HEK293 (cell line): ENCODE measurements at regions not wholly inside any gene's neighbourhood (a gene's known extent, or its start where the extent isn't known, plus 50 kb on each side); places are given as distances from the start of the nearest gene placed in this dataset.

Experiments used
- GLI4 ChIP-seq: fragments of 450-650 bp; formaldehyde crosslinking; IDR thresholded peaks from 2 replicates; pipeline ENCODE4 v1.5.1; 2016; ENCODE audit warnings: missing biosample characterization, missing genetic modification characterization
- HOXA7 ChIP-seq: sonication (generic); formaldehyde crosslinking; IDR thresholded peaks from 2 replicates; pipeline ENCODE4 v1.8.1; 2022; ENCODE audit warnings: missing genetic modification reagents, borderline replicate concordance
- ZEB2 ChIP-seq: fragments of 450-650 bp; formaldehyde crosslinking; IDR thresholded peaks from 2 replicates; pipeline ENCODE4 v1.5.1; 2016; ENCODE audit warnings: missing biosample characterization, missing genetic modification characterization
- ZFP3 ChIP-seq: fragments of 450-650 bp; formaldehyde crosslinking; IDR thresholded peaks from 2 replicates; pipeline ENCODE4 v1.5.1; 2016; ENCODE audit warnings: low read depth, missing biosample characterization, missing genetic modification characterization
- TF ChIP-seq, protein P1 (sequence below): fragments of 450-650 bp; formaldehyde crosslinking; IDR thresholded peaks from 2 replicates; pipeline ENCODE4 v1.5.1; 2016; ENCODE audit warnings: missing biosample characterization, missing genetic modification characterization
- TF ChIP-seq, protein P2 (sequence below): fragments of 450-650 bp; formaldehyde crosslinking; IDR thresholded peaks from 2 replicates; pipeline ENCODE4 v1.5.1; 2016; ENCODE audit warnings: missing biosample characterization, missing genetic modification characterization
- TF ChIP-seq, protein P3 (sequence below): fragments of 450-650 bp; formaldehyde crosslinking; IDR thresholded peaks from 2 replicates; pipeline ENCODE4 v1.5.1; 2016; ENCODE audit warnings: missing biosample characterization, missing genetic modification characterization
- TF ChIP-seq, protein P4 (sequence below): fragments of 450-650 bp; IDR thresholded peaks from 2 replicates; pipeline ENCODE4 v1.5.1; 2018; ENCODE audit warnings: missing biosample characterization, mild to moderate bottlenecking, missing genetic modification characterization
- TF ChIP-seq, protein P5 (sequence below): fragments of 450-650 bp; formaldehyde crosslinking; IDR thresholded peaks from 2 replicates; pipeline ENCODE4 v1.5.1; 2016; ENCODE audit warnings: missing biosample characterization, missing genetic modification characterization

DNA sequence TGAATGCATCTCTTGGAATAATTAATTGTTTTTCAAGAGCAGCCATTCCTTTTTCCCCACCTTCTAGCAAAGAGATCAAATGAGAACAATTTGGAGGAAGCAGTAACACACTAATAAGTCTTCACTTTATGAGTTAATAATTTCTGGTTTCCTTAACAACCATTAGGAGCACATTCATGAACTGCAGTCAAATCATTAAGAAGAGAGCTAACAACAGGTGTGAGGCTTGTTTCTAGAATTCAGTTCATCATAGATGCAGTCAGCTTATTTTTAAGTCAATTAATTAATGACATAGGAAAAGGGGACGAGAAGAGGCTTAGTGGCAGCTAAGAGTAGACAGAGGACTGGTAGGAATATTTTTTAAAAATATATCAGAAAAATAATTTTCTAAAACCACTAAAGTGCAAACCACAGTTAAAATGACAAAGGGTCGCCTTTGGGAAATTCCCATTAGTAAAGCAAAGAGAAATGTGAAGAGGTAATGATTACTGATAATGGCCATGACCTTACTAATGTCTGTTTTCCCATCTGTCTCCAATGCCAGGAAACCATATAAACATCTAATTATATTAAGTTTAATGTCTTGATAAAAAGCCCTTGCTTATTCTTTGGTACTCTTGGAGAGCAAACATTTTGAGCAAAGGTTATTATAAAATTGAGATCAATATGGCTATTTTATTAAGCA is 184.2 kb downstream of the KCNJ2 start:
- TF ChIP-seq ZEB2 (tag by site-specific recombination) = no peak
- TF ChIP-seq, protein P1, sequence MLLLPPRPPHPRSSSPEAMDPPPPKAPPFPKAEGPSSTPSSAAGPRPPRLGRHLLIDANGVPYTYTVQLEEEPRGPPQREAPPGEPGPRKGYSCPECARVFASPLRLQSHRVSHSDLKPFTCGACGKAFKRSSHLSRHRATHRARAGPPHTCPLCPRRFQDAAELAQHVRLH (tag by site-specific recombination) = no peak
- TF ChIP-seq, protein P2, sequence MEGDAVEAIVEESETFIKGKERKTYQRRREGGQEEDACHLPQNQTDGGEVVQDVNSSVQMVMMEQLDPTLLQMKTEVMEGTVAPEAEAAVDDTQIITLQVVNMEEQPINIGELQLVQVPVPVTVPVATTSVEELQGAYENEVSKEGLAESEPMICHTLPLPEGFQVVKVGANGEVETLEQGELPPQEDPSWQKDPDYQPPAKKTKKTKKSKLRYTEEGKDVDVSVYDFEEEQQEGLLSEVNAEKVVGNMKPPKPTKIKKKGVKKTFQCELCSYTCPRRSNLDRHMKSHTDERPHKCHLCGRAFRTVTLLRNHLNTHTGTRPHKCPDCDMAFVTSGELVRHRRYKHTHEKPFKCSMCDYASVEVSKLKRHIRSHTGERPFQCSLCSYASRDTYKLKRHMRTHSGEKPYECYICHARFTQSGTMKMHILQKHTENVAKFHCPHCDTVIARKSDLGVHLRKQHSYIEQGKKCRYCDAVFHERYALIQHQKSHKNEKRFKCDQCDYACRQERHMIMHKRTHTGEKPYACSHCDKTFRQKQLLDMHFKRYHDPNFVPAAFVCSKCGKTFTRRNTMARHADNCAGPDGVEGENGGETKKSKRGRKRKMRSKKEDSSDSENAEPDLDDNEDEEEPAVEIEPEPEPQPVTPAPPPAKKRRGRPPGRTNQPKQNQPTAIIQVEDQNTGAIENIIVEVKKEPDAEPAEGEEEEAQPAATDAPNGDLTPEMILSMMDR = no peak
- TF ChIP-seq, protein P3, sequence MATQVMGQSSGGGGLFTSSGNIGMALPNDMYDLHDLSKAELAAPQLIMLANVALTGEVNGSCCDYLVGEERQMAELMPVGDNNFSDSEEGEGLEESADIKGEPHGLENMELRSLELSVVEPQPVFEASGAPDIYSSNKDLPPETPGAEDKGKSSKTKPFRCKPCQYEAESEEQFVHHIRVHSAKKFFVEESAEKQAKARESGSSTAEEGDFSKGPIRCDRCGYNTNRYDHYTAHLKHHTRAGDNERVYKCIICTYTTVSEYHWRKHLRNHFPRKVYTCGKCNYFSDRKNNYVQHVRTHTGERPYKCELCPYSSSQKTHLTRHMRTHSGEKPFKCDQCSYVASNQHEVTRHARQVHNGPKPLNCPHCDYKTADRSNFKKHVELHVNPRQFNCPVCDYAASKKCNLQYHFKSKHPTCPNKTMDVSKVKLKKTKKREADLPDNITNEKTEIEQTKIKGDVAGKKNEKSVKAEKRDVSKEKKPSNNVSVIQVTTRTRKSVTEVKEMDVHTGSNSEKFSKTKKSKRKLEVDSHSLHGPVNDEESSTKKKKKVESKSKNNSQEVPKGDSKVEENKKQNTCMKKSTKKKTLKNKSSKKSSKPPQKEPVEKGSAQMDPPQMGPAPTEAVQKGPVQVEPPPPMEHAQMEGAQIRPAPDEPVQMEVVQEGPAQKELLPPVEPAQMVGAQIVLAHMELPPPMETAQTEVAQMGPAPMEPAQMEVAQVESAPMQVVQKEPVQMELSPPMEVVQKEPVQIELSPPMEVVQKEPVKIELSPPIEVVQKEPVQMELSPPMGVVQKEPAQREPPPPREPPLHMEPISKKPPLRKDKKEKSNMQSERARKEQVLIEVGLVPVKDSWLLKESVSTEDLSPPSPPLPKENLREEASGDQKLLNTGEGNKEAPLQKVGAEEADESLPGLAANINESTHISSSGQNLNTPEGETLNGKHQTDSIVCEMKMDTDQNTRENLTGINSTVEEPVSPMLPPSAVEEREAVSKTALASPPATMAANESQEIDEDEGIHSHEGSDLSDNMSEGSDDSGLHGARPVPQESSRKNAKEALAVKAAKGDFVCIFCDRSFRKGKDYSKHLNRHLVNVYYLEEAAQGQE (tag by site-specific recombination) = no peak
- TF ChIP-seq GLI4 (tag by site-specific recombination) = no peak
- TF ChIP-seq, protein P4, sequence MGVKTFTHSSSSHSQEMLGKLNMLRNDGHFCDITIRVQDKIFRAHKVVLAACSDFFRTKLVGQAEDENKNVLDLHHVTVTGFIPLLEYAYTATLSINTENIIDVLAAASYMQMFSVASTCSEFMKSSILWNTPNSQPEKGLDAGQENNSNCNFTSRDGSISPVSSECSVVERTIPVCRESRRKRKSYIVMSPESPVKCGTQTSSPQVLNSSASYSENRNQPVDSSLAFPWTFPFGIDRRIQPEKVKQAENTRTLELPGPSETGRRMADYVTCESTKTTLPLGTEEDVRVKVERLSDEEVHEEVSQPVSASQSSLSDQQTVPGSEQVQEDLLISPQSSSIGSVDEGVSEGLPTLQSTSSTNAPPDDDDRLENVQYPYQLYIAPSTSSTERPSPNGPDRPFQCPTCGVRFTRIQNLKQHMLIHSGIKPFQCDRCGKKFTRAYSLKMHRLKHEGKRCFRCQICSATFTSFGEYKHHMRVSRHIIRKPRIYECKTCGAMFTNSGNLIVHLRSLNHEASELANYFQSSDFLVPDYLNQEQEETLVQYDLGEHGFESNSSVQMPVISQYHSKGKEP = no peak
- TF ChIP-seq ZFP3 (tag by site-specific recombination) = no peak
- TF ChIP-seq, protein P5, sequence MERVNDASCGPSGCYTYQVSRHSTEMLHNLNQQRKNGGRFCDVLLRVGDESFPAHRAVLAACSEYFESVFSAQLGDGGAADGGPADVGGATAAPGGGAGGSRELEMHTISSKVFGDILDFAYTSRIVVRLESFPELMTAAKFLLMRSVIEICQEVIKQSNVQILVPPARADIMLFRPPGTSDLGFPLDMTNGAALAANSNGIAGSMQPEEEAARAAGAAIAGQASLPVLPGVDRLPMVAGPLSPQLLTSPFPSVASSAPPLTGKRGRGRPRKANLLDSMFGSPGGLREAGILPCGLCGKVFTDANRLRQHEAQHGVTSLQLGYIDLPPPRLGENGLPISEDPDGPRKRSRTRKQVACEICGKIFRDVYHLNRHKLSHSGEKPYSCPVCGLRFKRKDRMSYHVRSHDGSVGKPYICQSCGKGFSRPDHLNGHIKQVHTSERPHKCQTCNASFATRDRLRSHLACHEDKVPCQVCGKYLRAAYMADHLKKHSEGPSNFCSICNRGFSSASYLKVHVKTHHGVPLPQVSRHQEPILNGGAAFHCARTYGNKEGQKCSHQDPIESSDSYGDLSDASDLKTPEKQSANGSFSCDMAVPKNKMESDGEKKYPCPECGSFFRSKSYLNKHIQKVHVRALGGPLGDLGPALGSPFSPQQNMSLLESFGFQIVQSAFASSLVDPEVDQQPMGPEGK (tag by site-specific recombination) = no peak
- no peak for TF ChIP-seq HOXA7 (CRISPR knock-in tag)
